RWPE2 (cell line): ENCODE measurements at regions not wholly inside any gene's neighbourhood (a gene's known extent, or its start where the extent isn't known, plus 50 kb on each side); places are given as distances from the start of the nearest gene placed in this dataset.

Experiments
- ATAC-seq: fragments of 200-7000 bp; cut with Tn5 transposase; 3 replicates; pipeline ENCODE4 v1.9.1; 2021; ENCODE audit warnings: low read depth
- DNase-seq: peaks from one replicate; pipeline ENCODE4 v3.0.0-alpha.2; 2020; ENCODE audit warnings: low spot score
- H3K27ac ChIP-seq: fragments of 450-650 bp; 2 replicates; pipeline ENCODE4 v1.5.1; 2017; ENCODE audit warnings: mild to moderate bottlenecking; ENCODE audit not compliant: poor library complexity, severe bottlenecking
- H3K27me3 ChIP-seq: fragments of 250-450 bp; sonication (Bioruptor Pico); 2 replicates; pipeline ENCODE4 v1.5.1; 2021; ENCODE audit warnings: mild to moderate bottlenecking, moderate library complexity; ENCODE audit not compliant: insufficient read depth, poor library complexity, severe bottlenecking
- H3K36me3 ChIP-seq: fragments of 250-450 bp; sonication (Bioruptor Pico); 2 replicates; pipeline ENCODE4 v1.5.1; 2020; ENCODE audit warnings: low read depth, mild to moderate bottlenecking, moderate library complexity
- H3K4me1 ChIP-seq: fragments of 250-450 bp; sonication (Bioruptor Pico); 2 replicates; pipeline ENCODE4 v1.5.1; 2021; ENCODE audit warnings: mild to moderate bottlenecking, moderate library complexity; ENCODE audit not compliant: insufficient read depth, poor library complexity, severe bottlenecking
- H3K4me3 ChIP-seq: fragments of 250-450 bp; sonication (Bioruptor Pico); 2 replicates; pipeline ENCODE4 v1.5.1; 2021; ENCODE audit warnings: mild to moderate bottlenecking, moderate library complexity; ENCODE audit not compliant: severe bottlenecking
- H3K9me3 ChIP-seq: fragments of 250-450 bp; sonication (Bioruptor Pico); 2 replicates; pipeline ENCODE4 v1.5.1; 2021; ENCODE audit warnings: mild to moderate bottlenecking, moderate library complexity; ENCODE audit not compliant: severe bottlenecking
- TF ChIP-seq, protein P1 (sequence below): fragments of 450-650 bp; IDR thresholded peaks from one replicate; pipeline ENCODE4 v1.5.1; 2017; ENCODE audit warnings: mild to moderate bottlenecking, moderate library complexity; ENCODE audit not compliant: poor library complexity, severe bottlenecking

DNA sequence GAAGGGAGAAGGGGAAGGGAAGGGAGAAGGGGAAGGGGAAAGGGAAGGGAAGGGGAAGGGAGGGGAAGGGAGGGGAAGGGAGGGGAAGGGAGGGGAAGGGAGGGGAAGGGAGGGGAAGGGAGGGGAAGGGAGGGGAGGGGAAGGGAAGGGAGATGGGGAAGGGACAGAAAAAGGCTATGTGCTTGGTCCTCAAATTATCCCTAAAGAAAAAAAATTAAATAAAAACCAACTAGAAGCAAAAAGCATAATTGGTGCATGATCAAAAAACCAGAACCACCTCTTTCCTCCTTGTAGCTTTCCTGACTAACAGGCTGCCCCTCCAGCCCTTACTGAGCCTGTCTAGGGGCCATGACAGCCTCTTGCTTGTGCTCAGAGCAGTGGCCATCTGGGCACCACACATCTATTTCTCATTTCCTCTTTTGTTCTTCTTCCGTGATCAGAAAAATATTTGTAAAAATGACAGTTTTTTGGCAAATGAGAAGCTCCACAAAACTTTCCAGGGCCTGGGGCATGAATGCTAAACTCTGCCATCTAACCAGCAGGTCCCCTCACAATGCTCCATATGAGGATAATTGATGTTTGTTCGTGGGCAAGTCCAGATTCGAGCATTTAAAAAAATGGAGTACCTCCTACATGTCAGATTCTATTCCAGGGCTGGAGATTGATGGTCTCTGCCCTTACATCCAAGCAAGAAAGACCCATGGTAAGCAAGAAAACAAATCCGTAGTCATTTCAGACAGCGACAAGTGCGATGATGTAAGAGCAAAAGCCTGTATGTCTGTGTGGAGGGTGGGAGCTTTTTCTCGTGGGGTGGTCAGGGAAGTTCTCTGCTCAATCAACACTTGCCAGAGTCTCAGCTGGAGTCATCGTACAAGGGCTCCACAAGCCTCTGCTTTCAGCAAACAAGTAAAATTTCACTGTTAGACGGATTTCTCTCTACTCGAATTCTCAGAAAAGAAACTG, 320.9 kb downstream of the WDR11 start:
- Histone ChIP-seq H3K27ac (no peak overlapping the region), H3K36me3 (no peaks in the 10 kb centered on the region), H3K4me3 (no peak overlapping the region), H3K27me3 (no peaks in the 10 kb centered on the region), H3K4me1 (no peaks in the 10 kb centered on the region), H3K9me3 (no peaks in the 10 kb centered on the region)
- TF ChIP-seq, protein P1, sequence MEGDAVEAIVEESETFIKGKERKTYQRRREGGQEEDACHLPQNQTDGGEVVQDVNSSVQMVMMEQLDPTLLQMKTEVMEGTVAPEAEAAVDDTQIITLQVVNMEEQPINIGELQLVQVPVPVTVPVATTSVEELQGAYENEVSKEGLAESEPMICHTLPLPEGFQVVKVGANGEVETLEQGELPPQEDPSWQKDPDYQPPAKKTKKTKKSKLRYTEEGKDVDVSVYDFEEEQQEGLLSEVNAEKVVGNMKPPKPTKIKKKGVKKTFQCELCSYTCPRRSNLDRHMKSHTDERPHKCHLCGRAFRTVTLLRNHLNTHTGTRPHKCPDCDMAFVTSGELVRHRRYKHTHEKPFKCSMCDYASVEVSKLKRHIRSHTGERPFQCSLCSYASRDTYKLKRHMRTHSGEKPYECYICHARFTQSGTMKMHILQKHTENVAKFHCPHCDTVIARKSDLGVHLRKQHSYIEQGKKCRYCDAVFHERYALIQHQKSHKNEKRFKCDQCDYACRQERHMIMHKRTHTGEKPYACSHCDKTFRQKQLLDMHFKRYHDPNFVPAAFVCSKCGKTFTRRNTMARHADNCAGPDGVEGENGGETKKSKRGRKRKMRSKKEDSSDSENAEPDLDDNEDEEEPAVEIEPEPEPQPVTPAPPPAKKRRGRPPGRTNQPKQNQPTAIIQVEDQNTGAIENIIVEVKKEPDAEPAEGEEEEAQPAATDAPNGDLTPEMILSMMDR: no peak
- ATAC-seq (no peak), DNase-seq (no peak)

DNA sequence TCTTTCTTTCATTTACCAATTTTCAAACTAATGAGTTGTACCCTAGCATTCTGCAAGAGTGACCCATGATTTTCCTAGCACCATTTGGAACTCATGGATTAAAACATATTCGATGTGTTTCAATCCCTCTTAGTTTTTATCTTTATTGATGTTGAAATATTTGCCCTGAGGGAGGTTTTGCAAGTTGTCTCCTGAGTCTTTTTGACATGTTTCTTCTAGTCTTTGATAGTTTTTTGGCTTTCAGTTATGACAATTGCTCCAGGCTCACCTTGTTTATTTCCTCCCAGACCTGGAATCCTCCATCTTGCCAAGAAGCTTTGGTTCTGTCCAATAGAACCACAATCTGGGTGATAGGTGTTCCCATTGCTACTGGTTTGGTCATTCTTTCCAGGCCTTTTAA, 327.8 kb downstream of the WDR11 start:
- no peaks in the 10 kb centered on the region for H3K36me3 ChIP-seq
- no peak for ATAC-seq
- TF ChIP-seq, protein P1: no peak

DNA sequence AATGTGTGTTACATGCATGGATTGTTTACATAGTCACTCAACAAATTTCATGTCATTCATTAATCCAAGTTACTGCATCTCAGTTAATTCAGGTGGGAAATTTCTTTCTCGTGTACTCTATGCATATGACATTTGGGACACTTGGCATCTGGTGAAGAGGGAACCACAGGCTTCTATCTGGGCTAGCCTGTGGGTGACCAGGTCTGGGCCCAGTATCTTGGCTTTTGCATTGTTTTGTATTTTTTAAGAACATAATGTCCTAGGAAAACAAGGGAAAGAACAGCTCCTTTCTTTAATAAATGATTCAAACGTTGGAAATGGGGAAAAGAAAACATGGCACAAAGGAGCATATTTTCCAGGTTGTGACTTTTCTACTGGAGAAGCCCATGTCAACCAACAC, 331.1 kb downstream of the WDR11 start:
- no peak for DNase-seq
- H3K4me3 ChIP-seq: no peak overlapping the region
- no peaks in the 10 kb centered on the region for H3K36me3 ChIP-seq
- TF ChIP-seq, protein P1: no peak
- H3K27ac ChIP-seq: no peak overlapping the region
- no peaks in the 10 kb centered on the region for H3K27me3 ChIP-seq
- peaks cover 8% of the 10 kb centered on the region for H3K4me1 ChIP-seq
- H3K9me3 ChIP-seq: no peaks in the 10 kb centered on the region
- ATAC-seq: no peak

More for the DNA sequence above, 327.8 kb downstream of the WDR11 start:
- Histone ChIP-seq H3K4me3 (no peak overlapping the region), H3K4me1 (peaks cover 8% of the 10 kb centered on the region), H3K27me3 (no peaks in the 10 kb centered on the region), H3K27ac (no peak overlapping the region), H3K9me3 (no peaks in the 10 kb centered on the region)
- no peak for DNase-seq

DNA sequence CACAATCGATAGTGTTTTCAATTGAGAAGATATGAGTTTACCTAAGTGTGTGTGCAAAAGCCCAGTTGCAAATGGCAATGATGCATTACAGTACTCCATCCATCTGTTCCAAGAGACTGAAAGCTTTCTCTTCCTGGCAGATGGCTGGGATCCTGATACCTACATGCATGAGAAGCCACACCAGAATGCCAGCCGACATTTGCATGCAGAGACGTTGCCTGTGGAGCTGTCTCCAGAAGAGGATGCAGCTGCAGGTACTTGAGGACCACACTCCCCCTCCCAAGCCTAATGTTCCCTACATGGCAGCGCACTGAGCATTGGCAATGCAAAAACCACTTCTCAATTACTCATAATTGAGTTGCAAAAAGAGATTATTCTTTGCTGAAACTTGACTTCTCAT, 332.1 kb downstream of the WDR11 start:
- no peaks in the 10 kb centered on the region for H3K9me3 ChIP-seq
- TF ChIP-seq, protein P1: no peak
- no peaks in the 10 kb centered on the region for H3K27me3 ChIP-seq
- DNase-seq: no peak
- H3K36me3 ChIP-seq: no peaks in the 10 kb centered on the region
- H3K4me1 ChIP-seq: peaks cover 8% of the 10 kb centered on the region
- H3K27ac ChIP-seq: no peak overlapping the region
- no peak for ATAC-seq
- H3K4me3 ChIP-seq: no peak overlapping the region

DNA sequence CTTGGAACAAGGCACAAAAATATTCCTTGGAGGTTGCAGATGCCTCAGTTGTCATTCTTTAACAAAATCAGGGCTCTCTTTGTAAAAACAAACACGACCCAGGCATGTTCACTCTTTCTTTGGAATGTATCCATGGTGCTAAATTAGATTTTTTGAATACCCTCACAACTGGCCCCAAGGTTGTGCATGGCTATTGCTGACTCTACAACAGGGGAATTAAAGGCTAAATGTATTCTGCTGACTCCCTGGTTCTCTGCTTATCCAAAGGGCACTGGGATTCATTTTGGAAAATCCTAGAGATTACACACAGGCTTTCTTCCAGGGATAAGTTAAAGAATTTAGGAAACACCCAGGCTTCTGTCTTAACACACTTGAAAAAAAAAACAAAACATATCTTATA, 332.5 kb downstream of the WDR11 start:
- peaks cover 7% of the 10 kb centered on the region for H3K4me1 ChIP-seq
- no peaks in the 10 kb centered on the region for H3K9me3 ChIP-seq
- H3K27me3 ChIP-seq: no peaks in the 10 kb centered on the region
- ATAC-seq: no peak
- no peak overlapping the region for H3K27ac ChIP-seq
- TF ChIP-seq, protein P1: no peak
- H3K36me3 ChIP-seq: no peaks in the 10 kb centered on the region
- no peak for DNase-seq
- H3K4me3 ChIP-seq: no peak overlapping the region
